HEK293 (cell line): ENCODE measurements at regions not wholly inside any gene's neighbourhood (a gene's known extent, or its start where the extent isn't known, plus 50 kb on each side); places are given as distances from the start of the nearest gene placed in this dataset.

ENCODE experiments used
- CTCF ChIA-PET: fragments of 350-600 bp; formaldehyde crosslinking; extraction: SDS; loops from one replicate; lab custom pipeline; 2021; ENCODE audit warnings: antibody characterized with exemption; lab: Yijun Ruan, JAX
- POLR2A ChIA-PET: fragments of 300-600 bp; formaldehyde crosslinking; extraction: SDS; loops from one replicate; lab custom pipeline; 2020; ENCODE audit warnings: antibody characterized with exemption, inconsistent platforms; lab: Yijun Ruan, JAX
- H3K27ac ChIP-seq: fragments of 200-500 bp; sonication (Bioruptor generic); 2 replicates; pipeline ENCODE4 v1.5.1; 2014; ENCODE audit warnings: low read depth, low read length, control low read depth, inconsistent platforms; ENCODE audit errors: extremely low read depth
- H3K36me3 ChIP-seq, 2 experiments: fragments of 200-500 bp in 1 of 2; sonication (Bioruptor generic) in 1 of 2; 1 replicate in 1 of 2; 2 replicates in 1 of 2; pipeline ENCODE4 v1.5.1; 2014 to 2017; ENCODE audit warnings: inconsistent platforms in 2 of 2, low read length in 2 of 2; ENCODE audit not compliant: control insufficient read depth in 2 of 2, insufficient read depth in 1 of 2
- H3K4me1 ChIP-seq: fragments of 200-500 bp; sonication (Bioruptor generic); 2 replicates; pipeline ENCODE4 v1.5.1; 2014; ENCODE audit warnings: mild to moderate bottlenecking, low read length, inconsistent platforms; ENCODE audit not compliant: control insufficient read depth, insufficient read depth
- H3K4me3 ChIP-seq: 2 replicates; pipeline ENCODE4 v1.5.1; 2011; ENCODE audit warnings: low read depth, mild to moderate bottlenecking, control low read depth, low read length, moderate library complexity
- H3K9me3 ChIP-seq: fragments of 200-500 bp; sonication (Bioruptor generic); 2 replicates; pipeline ENCODE4 v1.5.1; 2014; ENCODE audit warnings: low read depth, low read length, inconsistent platforms; ENCODE audit not compliant: control insufficient read depth, insufficient read depth
- BCL11B ChIP-seq: fragments of 450-650 bp; formaldehyde crosslinking; IDR thresholded peaks from 2 replicates; pipeline ENCODE4 v1.5.1; 2016; ENCODE audit warnings: low read depth, missing biosample characterization, missing genetic modification characterization
- GLI2 ChIP-seq: fragments of 450-650 bp; formaldehyde crosslinking; IDR thresholded peaks from 2 replicates; pipeline ENCODE4; 2017; ENCODE audit warnings: missing biosample characterization, missing genetic modification characterization, low read depth, borderline replicate concordance
- IKZF3 ChIP-seq: fragments of 450-650 bp; IDR thresholded peaks from 2 replicates; pipeline ENCODE4 v1.5.0; 2018; ENCODE audit warnings: missing biosample characterization, mild to moderate bottlenecking, missing genetic modification characterization, moderate library complexity
- ZBTB8A ChIP-seq: fragments of 450-650 bp; formaldehyde crosslinking; IDR thresholded peaks from 2 replicates; pipeline ENCODE4 v1.5.1; 2016; ENCODE audit warnings: missing biosample characterization, missing genetic modification characterization
- ZIC2 ChIP-seq: fragments of 450-650 bp; formaldehyde crosslinking; IDR thresholded peaks from 2 replicates; pipeline ENCODE4 v1.5.1; 2016; ENCODE audit warnings: missing biosample characterization, missing genetic modification characterization
- ZNF140 ChIP-seq: fragments of 450-650 bp; formaldehyde crosslinking; IDR thresholded peaks from 2 replicates; pipeline ENCODE4 v1.5.1; 2016; ENCODE audit warnings: missing biosample characterization, missing genetic modification characterization
- ZNF155 ChIP-seq: fragments of 450-650 bp; formaldehyde crosslinking; IDR thresholded peaks from 2 replicates; pipeline ENCODE4 v1.5.1; 2016; ENCODE audit warnings: missing biosample characterization, missing genetic modification characterization
- ZNF23 ChIP-seq: fragments of 450-650 bp; formaldehyde crosslinking; IDR thresholded peaks from 2 replicates; pipeline ENCODE4 v1.5.1; 2016; ENCODE audit warnings: missing biosample characterization, missing genetic modification characterization, borderline replicate concordance
- ZNF423 ChIP-seq: fragments of 450-650 bp; formaldehyde crosslinking; IDR thresholded peaks from 2 replicates; pipeline ENCODE4 v1.5.1; 2016; ENCODE audit warnings: missing biosample characterization, missing genetic modification characterization
- ZNF530 ChIP-seq: fragments of 450-650 bp; formaldehyde crosslinking; IDR thresholded peaks from 2 replicates; pipeline ENCODE4 v1.5.1; 2016; ENCODE audit warnings: low read depth, missing biosample characterization, missing genetic modification characterization
- ZNF626 ChIP-seq: fragments of 450-650 bp; sonication (Bioruptor Pico); formaldehyde crosslinking; IDR thresholded peaks from 2 replicates; pipeline ENCODE4 v1.5.1; 2018; ENCODE audit warnings: missing biosample characterization, missing genetic modification characterization, inconsistent platforms
- ZNF629 ChIP-seq: fragments of 450-650 bp; formaldehyde crosslinking; IDR thresholded peaks from 2 replicates; pipeline ENCODE4 v1.5.1; 2017; ENCODE audit warnings: missing biosample characterization, missing genetic modification characterization
- ZNF701 ChIP-seq: fragments of 450-650 bp; formaldehyde crosslinking; IDR thresholded peaks from 2 replicates; pipeline ENCODE4 v1.5.1; 2016; ENCODE audit warnings: missing biosample characterization, missing genetic modification characterization
- ZNF707 ChIP-seq: fragments of 450-650 bp; formaldehyde crosslinking; IDR thresholded peaks from 2 replicates; pipeline ENCODE4 v1.5.1; 2016; ENCODE audit warnings: missing biosample characterization, missing genetic modification characterization
- ZNF843 ChIP-seq: fragments of 450-650 bp; formaldehyde crosslinking; IDR thresholded peaks from 2 replicates; pipeline ENCODE4 v1.5.1; 2016; ENCODE audit warnings: missing biosample characterization, missing genetic modification characterization
- ZXDB ChIP-seq: fragments of 450-650 bp; formaldehyde crosslinking; IDR thresholded peaks from 2 replicates; pipeline ENCODE4 v1.5.1; 2016; ENCODE audit warnings: missing biosample characterization, missing genetic modification characterization
- TF ChIP-seq, protein P1 (sequence below): fragments of 450-650 bp; IDR thresholded peaks from 2 replicates; pipeline ENCODE4 v1.5.1; 2018; ENCODE audit warnings: missing biosample characterization, mild to moderate bottlenecking, missing genetic modification characterization
- TF ChIP-seq, protein P2 (sequence below): fragments of 450-650 bp; formaldehyde crosslinking; IDR thresholded peaks from 2 replicates; pipeline ENCODE4 v1.5.1; 2016; ENCODE audit warnings: missing biosample characterization, missing genetic modification characterization
- TF ChIP-seq, protein P3 (sequence below): fragments of 450-650 bp; formaldehyde crosslinking; IDR thresholded peaks from 2 replicates; pipeline ENCODE4 v1.5.1; 2017; ENCODE audit warnings: missing biosample characterization, missing genetic modification characterization
- TF ChIP-seq, protein P4 (sequence below): fragments of 450-650 bp; formaldehyde crosslinking; IDR thresholded peaks from 2 replicates; pipeline ENCODE4 v1.5.1; 2016; ENCODE audit warnings: missing biosample characterization, missing genetic modification characterization
- TF ChIP-seq, protein P5 (sequence below): fragments of 450-650 bp; formaldehyde crosslinking; IDR thresholded peaks from 2 replicates; pipeline ENCODE4 v1.5.1; 2017; ENCODE audit warnings: missing biosample characterization, missing genetic modification characterization

DNA sequence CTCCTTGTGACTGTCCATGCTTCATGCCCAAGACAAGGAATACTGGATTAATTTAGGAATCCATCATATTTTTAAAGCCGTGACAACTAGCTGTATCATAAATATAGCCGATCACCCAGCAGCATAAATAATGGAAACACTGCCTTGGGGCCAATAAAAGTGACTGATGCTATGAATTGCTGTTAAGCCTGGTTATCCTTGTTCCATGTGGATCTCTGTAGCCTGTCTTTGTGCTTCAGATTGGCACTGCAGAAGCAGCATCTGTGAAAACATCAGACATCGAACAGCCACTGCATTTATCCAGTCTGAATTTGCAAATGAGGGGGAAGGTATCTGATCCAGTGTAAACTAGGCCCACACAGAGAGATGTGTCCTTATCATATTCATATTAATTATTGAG, 1181.8 kb downstream of the SORCS1 start (continued):
- TF ChIP-seq ZNF626 (tag by site-specific recombination) (no peak), ZIC2 (tag by site-specific recombination) (no peak)

DNA sequence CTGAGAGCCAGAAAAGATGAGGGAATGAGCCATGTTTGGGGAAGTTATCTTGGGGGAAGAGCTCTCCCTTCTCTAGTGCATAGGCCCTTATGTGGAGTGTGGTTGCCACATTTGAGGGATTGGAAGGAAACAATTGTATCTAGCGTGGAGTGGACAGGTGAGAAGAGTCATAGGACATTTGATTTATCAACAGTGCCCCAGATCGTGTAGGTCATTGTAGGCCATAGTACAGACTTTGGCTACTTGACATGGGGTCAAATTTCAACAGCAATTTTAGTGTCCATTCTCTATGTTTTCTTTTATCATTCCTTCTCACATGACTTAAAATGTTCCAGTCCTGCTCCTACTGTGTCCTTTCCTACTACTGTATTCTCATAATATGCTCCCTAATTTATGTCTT, 1182.8 kb downstream of the SORCS1 start:
- POLR2A ChIA-PET, result no interaction called here
- no peak overlapping the region for H3K4me3 ChIP-seq
- H3K9me3 ChIP-seq, result no peaks in the 10 kb centered on the region
- H3K36me3 ChIP-seq, result no peaks in the 10 kb centered on the region
- no peak overlapping the region for H3K27ac ChIP-seq
- no peak for TF ChIP-seq ZNF701 (tag by site-specific recombination)
- no peak for TF ChIP-seq ZNF23 (tag by site-specific recombination)
- TF ChIP-seq ZNF155 (tag by site-specific recombination), result no peak
- TF ChIP-seq ZNF843 (tag by site-specific recombination), result no peak
- TF ChIP-seq IKZF3 (tag by site-specific recombination), result no peak
- no peaks in the 10 kb centered on the region for H3K4me1 ChIP-seq
- CTCF ChIA-PET, result no interaction called here

DNA sequence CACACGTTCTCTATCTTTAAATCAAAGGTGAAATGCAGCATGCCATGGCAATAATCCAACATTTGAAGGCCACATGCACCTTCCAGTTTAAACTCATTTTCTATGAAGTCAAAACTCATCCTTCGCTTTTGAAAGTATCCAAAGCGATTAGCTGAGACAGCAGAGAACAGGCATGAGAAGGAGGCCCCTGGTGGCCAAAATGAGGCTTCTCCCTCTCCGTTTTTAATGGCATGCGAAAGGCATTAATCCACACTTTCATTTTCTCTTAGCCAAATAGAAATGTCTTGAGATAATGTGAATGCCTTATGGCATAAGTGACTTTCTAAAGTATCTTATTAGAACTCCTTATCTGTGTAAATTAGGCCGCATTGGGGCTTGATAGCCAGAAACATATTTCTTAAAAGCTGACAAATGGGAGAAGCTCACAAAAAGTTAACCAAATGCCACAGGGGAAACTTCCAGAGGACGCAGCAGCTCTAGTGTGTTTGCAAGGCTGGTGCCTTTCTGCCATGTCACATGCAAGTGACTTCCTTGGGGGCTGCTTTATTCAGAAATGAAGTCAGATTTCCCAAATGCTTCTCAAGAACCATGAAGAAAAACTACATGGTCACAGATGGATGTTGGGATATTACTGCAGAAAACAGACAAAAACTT, 1189.6 kb downstream of the SORCS1 start:
- POLR2A ChIA-PET, result no interaction called here
- Histone ChIP-seq H3K4me1 (no peaks in the 10 kb centered on the region), H3K4me3 (no peak overlapping the region), H3K36me3 (no peaks in the 10 kb centered on the region), H3K9me3 (no peaks in the 10 kb centered on the region), H3K27ac (no peak overlapping the region)
- CTCF ChIA-PET, result interaction anchor here (1.1 to 2.3 kb wide), 2 partner anchors 10 to 24 kb away, joined by 3 to 17 read pairs; no protein-coding TSS in a partner anchor
- TF ChIP-seq GLI2 (tag by site-specific recombination) (no peak), ZNF629 (tag by site-specific recombination) (no peak), ZNF530 (tag by site-specific recombination) (no peak), ZNF707 (tag by site-specific recombination) (no peak), ZBTB8A (tag by site-specific recombination) (no peak), ZNF140 (tag by site-specific recombination) (no peak), ZXDB (tag by site-specific recombination) (no peak), BCL11B (no peak), ZNF423 (tag by site-specific recombination) (no peak)
- TF ChIP-seq, protein P1, sequence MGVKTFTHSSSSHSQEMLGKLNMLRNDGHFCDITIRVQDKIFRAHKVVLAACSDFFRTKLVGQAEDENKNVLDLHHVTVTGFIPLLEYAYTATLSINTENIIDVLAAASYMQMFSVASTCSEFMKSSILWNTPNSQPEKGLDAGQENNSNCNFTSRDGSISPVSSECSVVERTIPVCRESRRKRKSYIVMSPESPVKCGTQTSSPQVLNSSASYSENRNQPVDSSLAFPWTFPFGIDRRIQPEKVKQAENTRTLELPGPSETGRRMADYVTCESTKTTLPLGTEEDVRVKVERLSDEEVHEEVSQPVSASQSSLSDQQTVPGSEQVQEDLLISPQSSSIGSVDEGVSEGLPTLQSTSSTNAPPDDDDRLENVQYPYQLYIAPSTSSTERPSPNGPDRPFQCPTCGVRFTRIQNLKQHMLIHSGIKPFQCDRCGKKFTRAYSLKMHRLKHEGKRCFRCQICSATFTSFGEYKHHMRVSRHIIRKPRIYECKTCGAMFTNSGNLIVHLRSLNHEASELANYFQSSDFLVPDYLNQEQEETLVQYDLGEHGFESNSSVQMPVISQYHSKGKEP (tag by site-specific recombination), result no peak
- TF ChIP-seq, protein P2, sequence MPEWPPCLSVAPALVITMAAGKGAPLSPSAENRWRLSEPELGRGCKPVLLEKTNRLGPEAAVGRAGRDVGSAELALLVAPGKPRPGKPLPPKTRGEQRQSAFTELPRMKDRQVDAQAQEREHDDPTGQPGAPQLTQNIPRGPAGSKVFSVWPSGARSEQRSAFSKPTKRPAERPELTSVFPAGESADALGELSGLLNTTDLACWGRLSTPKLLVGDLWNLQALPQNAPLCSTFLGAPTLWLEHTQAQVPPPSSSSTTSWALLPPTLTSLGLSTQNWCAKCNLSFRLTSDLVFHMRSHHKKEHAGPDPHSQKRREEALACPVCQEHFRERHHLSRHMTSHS, result no peak
- TF ChIP-seq, protein P3, sequence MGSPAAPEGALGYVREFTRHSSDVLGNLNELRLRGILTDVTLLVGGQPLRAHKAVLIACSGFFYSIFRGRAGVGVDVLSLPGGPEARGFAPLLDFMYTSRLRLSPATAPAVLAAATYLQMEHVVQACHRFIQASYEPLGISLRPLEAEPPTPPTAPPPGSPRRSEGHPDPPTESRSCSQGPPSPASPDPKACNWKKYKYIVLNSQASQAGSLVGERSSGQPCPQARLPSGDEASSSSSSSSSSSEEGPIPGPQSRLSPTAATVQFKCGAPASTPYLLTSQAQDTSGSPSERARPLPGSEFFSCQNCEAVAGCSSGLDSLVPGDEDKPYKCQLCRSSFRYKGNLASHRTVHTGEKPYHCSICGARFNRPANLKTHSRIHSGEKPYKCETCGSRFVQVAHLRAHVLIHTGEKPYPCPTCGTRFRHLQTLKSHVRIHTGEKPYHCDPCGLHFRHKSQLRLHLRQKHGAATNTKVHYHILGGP (tag by site-specific recombination), result no peak
- TF ChIP-seq, protein P4, sequence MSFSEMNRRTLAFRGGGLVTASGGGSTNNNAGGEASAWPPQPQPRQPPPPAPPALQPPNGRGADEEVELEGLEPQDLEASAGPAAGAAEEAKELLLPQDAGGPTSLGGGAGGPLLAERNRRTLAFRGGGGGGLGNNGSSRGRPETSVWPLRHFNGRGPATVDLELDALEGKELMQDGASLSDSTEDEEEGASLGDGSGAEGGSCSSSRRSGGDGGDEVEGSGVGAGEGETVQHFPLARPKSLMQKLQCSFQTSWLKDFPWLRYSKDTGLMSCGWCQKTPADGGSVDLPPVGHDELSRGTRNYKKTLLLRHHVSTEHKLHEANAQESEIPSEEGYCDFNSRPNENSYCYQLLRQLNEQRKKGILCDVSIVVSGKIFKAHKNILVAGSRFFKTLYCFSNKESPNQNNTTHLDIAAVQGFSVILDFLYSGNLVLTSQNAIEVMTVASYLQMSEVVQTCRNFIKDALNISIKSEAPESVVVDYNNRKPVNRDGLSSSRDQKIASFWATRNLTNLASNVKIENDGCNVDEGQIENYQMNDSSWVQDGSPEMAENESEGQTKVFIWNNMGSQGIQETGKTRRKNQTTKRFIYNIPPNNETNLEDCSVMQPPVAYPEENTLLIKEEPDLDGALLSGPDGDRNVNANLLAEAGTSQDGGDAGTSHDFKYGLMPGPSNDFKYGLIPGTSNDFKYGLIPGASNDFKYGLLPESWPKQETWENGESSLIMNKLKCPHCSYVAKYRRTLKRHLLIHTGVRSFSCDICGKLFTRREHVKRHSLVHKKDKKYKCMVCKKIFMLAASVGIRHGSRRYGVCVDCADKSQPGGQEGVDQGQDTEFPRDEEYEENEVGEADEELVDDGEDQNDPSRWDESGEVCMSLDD (tag by site-specific recombination), result no peak
- TF ChIP-seq, protein P5, sequence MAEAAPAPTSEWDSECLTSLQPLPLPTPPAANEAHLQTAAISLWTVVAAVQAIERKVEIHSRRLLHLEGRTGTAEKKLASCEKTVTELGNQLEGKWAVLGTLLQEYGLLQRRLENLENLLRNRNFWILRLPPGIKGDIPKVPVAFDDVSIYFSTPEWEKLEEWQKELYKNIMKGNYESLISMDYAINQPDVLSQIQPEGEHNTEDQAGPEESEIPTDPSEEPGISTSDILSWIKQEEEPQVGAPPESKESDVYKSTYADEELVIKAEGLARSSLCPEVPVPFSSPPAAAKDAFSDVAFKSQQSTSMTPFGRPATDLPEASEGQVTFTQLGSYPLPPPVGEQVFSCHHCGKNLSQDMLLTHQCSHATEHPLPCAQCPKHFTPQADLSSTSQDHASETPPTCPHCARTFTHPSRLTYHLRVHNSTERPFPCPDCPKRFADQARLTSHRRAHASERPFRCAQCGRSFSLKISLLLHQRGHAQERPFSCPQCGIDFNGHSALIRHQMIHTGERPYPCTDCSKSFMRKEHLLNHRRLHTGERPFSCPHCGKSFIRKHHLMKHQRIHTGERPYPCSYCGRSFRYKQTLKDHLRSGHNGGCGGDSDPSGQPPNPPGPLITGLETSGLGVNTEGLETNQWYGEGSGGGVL (tag by site-specific recombination), result no peak
